Spleen (tissue), 7 donors: ENCODE measurements at regions not wholly inside any gene's neighbourhood (a gene's known extent, or its start where the extent isn't known, plus 50 kb on each side); places are given as distances from the start of the nearest gene placed in this dataset.

ENCODE experiments used
- POLR2A ChIP-seq, 3 donors: fragments of 450-650 bp; IDR thresholded peaks; one replicate each; pipeline ENCODE4 v1.5.1; 2017; ENCODE audit warnings: antibody characterized with exemption in 3 of 3, mild to moderate bottlenecking in 1 of 3
- TF ChIP-seq, protein P1 (sequence below), 11 experiments: fragments of 200-600 bp in 7 of 11; fragments of 450-650 bp in 4 of 11; sonication (generic) in 4 of 11; IDR thresholded peaks in 8 of 11; conservative IDR thresholded peaks in 3 of 11; 1 replicate in 7 of 11; 2 replicates in 4 of 11; pipeline versions ENCODE4 v1.4.0 to v1.8.0; 2016 to 2021; ENCODE audit warnings: antibody characterized with exemption in 11 of 11, inconsistent platforms in 4 of 11, mild to moderate bottlenecking in 1 of 11
- donor health status: DM: no; HTN: no; CAD: no; lungs with moderate emphysema.
- donor health status: DM: no; HTN: no; CAD: no.
- donor health status: DM: no; HTN: no; CAD: no.

DNA sequence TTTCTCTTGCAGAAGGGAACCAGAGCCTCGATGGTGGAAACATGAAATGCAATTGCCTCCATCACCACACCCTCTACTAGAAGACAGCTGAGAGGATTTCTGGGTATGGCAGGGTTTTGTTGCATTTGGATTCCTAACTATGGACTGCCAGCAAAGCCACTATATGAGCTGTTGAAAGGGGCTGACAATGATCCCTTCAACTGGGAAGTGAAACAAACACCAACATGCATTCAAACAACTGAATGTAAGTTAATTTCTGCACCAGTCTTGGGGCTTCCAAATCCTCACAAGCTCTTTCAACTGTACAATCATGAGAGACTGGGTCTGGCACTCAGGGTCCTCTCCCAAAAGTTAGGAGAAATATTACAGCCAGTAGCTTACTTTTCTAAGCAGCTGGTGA lies 116.7 kb upstream of the PLCL2 start:
- TF ChIP-seq, protein P1, sequence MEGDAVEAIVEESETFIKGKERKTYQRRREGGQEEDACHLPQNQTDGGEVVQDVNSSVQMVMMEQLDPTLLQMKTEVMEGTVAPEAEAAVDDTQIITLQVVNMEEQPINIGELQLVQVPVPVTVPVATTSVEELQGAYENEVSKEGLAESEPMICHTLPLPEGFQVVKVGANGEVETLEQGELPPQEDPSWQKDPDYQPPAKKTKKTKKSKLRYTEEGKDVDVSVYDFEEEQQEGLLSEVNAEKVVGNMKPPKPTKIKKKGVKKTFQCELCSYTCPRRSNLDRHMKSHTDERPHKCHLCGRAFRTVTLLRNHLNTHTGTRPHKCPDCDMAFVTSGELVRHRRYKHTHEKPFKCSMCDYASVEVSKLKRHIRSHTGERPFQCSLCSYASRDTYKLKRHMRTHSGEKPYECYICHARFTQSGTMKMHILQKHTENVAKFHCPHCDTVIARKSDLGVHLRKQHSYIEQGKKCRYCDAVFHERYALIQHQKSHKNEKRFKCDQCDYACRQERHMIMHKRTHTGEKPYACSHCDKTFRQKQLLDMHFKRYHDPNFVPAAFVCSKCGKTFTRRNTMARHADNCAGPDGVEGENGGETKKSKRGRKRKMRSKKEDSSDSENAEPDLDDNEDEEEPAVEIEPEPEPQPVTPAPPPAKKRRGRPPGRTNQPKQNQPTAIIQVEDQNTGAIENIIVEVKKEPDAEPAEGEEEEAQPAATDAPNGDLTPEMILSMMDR (IDR thresholded peaks at IDR 0.05 in 8 of 11, conservative IDR thresholded peaks at IDR 0.05 in 3 of 11), result no peak
- TF ChIP-seq POLR2A (IDR thresholded peaks at IDR 0.05), result no peak
